Osteoblast (primary cell): ENCODE measurements at regions not wholly inside any gene's neighbourhood (a gene's known extent, or its start where the extent isn't known, plus 50 kb on each side); places are given as distances from the start of the nearest gene placed in this dataset.
"Not testable (repeated sequence)": the region's sequence is repeated elsewhere in the genome, so short reads cannot be mapped to it uniquely, and the experiment has no call there.

Experiments used
- DNase-seq: peaks from one replicate; pipeline ENCODE4 v3.0.0; 2011; ENCODE audit warnings: low spot score, mixed read lengths; ENCODE audit not compliant: insufficient read length; ENCODE audit errors: missing footprints
- H2AFZ ChIP-seq: 2 replicates; pipeline ENCODE4 v1.6.0; 2011; ENCODE audit warnings: mild to moderate bottlenecking, low read length
- H3K27ac ChIP-seq: 2 replicates; pipeline ENCODE4 v1.5.1; 2011; ENCODE audit warnings: mild to moderate bottlenecking, low read depth, low read length, moderate library complexity
- H3K27me3 ChIP-seq: 2 replicates; pipeline ENCODE4 v1.6.0; 2012; ENCODE audit warnings: mild to moderate bottlenecking, control low read depth, inconsistent platforms, low read length, moderate library complexity; ENCODE audit not compliant: insufficient read depth
- H3K36me3 ChIP-seq: 2 replicates; pipeline ENCODE4 v1.5.1; 2011; ENCODE audit warnings: mild to moderate bottlenecking, low read length, control low read depth, moderate library complexity; ENCODE audit not compliant: insufficient read depth
- H3K4me1 ChIP-seq: 2 replicates; pipeline ENCODE4 v1.5.1; 2011; ENCODE audit warnings: mild to moderate bottlenecking, low read length, control low read depth, moderate library complexity; ENCODE audit not compliant: insufficient read depth
- H3K4me2 ChIP-seq: 2 replicates; pipeline ENCODE4 v1.6.0; 2011; ENCODE audit warnings: mild to moderate bottlenecking, low read length; ENCODE audit not compliant: insufficient read depth
- H3K4me3 ChIP-seq: fragments of 200-600 bp; sonication (generic); 3 replicates; pipeline ENCODE4 v1.5.1; 2012; ENCODE audit warnings: mild to moderate bottlenecking, low read length, inconsistent platforms; ENCODE audit not compliant: insufficient read depth
- H3K79me2 ChIP-seq: 2 replicates; pipeline ENCODE4 v1.6.0; 2012; ENCODE audit warnings: mild to moderate bottlenecking, low read length, control low read depth, inconsistent platforms; ENCODE audit not compliant: insufficient read depth
- H3K9me3 ChIP-seq: 2 replicates; pipeline ENCODE4 v1.5.1; 2011; ENCODE audit warnings: low read depth, low read length, control low read depth
- H4K20me1 ChIP-seq: 2 replicates; pipeline ENCODE4 v1.6.0; 2012; ENCODE audit warnings: mild to moderate bottlenecking, low read length, control low read depth; ENCODE audit not compliant: insufficient read depth
- TF ChIP-seq, protein P1 (sequence below): IDR thresholded peaks from 2 replicates; pipeline ENCODE4 v1.5.1; 2011; ENCODE audit warnings: mild to moderate bottlenecking, low read depth, low read length, moderate library complexity; ENCODE audit errors: extremely low read depth

DNA sequence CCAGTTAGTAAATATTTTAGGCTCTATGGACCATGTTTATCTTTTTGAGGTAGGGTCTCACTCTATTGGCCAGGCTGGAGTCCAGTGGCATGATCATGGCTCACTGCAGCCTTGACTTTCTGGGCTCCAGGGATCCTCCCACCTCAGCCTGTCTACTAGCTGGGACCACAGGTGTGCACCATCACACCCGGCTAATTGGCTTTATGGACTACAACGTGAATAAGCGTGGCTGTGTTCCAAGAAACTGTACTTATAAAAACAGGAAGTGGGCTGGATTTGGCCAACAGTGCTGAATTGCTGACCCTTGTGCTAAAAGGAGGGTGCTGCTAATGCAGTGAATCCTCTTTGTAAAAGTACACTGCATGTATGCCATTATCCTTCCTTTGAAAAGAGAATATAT lies 111.7 kb upstream of the CDK13 start:
- Histone ChIP-seq H3K27me3 (peaks cover 17% of the 10 kb centered on the region), H3K27ac (no peak overlapping the region), H3K4me1 (no peaks in the 10 kb centered on the region), H3K36me3 (no peaks in the 10 kb centered on the region), H3K4me2 (no peak overlapping the region), H2AFZ (no peak overlapping the region), H3K4me3 (no peak overlapping the region), H4K20me1 (no peaks in the 10 kb centered on the region), H3K9me3 (no peaks in the 10 kb centered on the region), H3K79me2 (no peaks in the 10 kb centered on the region)
- no peak for DNase-seq
- TF ChIP-seq, protein P1, sequence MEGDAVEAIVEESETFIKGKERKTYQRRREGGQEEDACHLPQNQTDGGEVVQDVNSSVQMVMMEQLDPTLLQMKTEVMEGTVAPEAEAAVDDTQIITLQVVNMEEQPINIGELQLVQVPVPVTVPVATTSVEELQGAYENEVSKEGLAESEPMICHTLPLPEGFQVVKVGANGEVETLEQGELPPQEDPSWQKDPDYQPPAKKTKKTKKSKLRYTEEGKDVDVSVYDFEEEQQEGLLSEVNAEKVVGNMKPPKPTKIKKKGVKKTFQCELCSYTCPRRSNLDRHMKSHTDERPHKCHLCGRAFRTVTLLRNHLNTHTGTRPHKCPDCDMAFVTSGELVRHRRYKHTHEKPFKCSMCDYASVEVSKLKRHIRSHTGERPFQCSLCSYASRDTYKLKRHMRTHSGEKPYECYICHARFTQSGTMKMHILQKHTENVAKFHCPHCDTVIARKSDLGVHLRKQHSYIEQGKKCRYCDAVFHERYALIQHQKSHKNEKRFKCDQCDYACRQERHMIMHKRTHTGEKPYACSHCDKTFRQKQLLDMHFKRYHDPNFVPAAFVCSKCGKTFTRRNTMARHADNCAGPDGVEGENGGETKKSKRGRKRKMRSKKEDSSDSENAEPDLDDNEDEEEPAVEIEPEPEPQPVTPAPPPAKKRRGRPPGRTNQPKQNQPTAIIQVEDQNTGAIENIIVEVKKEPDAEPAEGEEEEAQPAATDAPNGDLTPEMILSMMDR: no peak

DNA sequence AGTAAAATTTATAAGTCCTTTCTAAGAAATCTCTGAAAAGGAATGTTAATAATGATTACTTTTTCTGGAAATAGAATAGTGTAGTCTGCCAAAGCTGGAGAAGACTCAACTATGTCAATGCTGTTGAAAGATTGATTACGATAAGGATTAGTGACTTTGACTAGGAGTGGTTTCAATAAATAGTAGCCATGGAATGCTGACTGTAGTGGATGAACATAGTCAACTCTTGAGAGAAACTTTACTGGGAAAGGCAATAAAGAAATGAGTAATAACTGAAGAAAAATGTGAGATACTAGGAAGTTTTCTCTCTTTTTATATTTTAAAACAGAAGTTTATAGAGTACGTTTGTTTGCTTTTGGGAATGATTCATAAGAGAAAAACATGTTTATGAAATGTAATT lies 105.0 kb upstream of the CDK13 start:
- DNase-seq: no peak
- Histone ChIP-seq H3K4me2 (no peak overlapping the region), H2AFZ (no peak overlapping the region), H4K20me1 (no peaks in the 10 kb centered on the region), H3K27ac (no peak overlapping the region), H3K4me1 (no peaks in the 10 kb centered on the region), H3K36me3 (no peaks in the 10 kb centered on the region), H3K79me2 (no peaks in the 10 kb centered on the region), H3K9me3 (no peaks in the 10 kb centered on the region), H3K4me3 (no peak overlapping the region), H3K27me3 (peaks cover 13% of the 10 kb centered on the region)
- TF ChIP-seq, protein P1: no peak

DNA sequence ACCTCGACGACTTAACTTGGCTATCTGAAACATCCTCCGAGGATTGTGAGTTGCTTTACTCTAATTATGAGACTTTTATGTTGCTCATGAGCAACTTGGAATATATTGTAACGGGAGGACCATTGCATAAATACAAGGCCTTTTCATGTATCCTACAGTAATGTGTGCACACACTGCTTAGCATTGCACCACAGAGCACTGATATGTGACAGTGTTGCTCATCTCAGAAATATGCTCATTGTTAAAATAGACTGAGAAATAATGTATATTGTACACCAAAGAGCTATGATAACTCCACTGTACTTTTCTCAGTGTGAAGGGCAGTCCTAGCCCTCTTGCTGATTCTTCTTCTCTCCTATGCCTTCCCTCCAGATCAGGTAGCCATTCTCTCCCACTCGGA lies 102.8 kb upstream of the CDK13 start:
- Histone ChIP-seq H3K4me3 (no peak overlapping the region), H3K4me1 (no peaks in the 10 kb centered on the region), H4K20me1 (no peaks in the 10 kb centered on the region), H3K36me3 (no peaks in the 10 kb centered on the region), H3K4me2 (no peak overlapping the region), H2AFZ (no peak overlapping the region), H3K27me3 (peaks cover 10% of the 10 kb centered on the region), H3K27ac (no peak overlapping the region), H3K79me2 (no peaks in the 10 kb centered on the region), H3K9me3 (no peaks in the 10 kb centered on the region)
- DNase-seq: no peak
- TF ChIP-seq, protein P1: no peak

DNA sequence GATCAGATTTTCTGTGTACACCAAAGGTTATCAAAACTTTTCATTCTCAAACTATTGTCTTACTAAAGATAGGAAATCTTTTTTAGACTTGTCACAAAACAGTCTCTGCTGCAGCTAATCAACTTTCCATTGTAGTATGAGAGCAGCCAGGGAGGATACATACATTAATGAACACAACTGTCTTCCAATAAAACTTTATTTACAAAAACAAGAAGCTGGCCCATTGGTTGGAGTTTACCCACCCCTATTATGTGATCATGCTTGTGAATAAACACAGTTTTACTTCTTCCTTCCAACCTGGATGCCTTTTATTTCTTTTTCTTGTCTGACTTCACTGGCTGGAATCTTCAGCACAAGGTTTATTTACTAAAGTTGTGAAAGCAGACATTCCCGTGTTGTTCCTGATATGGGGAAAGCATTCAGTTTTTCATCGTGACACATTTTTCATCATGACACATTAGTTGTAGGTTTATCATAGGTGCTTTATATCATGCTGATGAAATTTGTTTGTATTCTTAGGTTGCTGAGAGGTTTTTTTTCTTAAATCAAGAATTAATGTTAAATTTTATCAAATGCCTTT lies 98.5 kb upstream of the CDK13 start:
- Histone ChIP-seq H3K4me2 (no peak overlapping the region), H3K36me3 (no peaks in the 10 kb centered on the region), H3K79me2 (no peaks in the 10 kb centered on the region), H3K9me3 (no peaks in the 10 kb centered on the region), H3K27ac (no peak overlapping the region), H3K27me3 (peaks cover 13% of the 10 kb centered on the region), H3K4me1 (no peaks in the 10 kb centered on the region), H2AFZ (no peak overlapping the region), H3K4me3 (no peak overlapping the region), H4K20me1 (no peaks in the 10 kb centered on the region)
- no peak for DNase-seq
- TF ChIP-seq, protein P1: no peak

DNA sequence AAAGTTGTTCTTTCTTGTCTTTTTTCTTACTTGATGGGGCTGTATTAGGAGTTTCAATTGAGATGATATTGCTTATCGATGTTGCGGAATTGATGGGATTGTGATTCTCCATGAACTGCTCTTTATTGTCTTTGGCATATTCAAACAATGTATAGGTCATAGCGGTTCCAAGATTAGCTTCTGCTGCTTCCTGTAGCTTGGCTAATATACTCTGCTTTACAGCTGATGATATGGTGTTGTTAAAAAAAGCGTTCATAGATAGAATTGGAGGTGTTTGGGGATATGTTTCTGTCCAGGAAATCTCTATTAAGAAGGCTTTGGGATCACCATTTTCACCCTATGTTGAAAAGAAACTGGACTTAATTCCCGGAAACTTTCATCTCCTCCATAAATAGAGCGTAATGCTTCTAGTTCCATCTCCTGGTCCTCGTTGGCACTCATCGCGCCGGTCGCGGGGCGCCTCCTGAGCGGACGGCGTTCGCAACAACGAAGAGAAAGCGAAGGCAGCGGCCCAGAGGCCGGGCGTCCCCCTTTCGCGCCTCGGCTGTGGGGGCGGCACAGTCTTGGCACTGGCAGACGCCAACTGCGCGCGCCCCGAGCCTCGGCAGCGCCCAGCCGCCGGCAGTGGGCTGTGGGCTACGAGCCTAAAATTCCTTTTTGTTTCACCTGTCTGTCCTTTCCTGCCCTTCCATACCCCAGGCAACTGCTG lies 95.3 kb upstream of the CDK13 start:
- Histone ChIP-seq H3K4me2 (peak overlapping the region; percentile 60), H3K27me3 (peaks cover 13% of the 10 kb centered on the region), H3K4me3 (peak overlapping the region; percentile 58)
- H3K27ac ChIP-seq, H4K20me1 ChIP-seq, DNase-seq, H3K4me1 ChIP-seq, H3K79me2 ChIP-seq, H2AFZ ChIP-seq, H3K9me3 ChIP-seq, H3K36me3 ChIP-seq: not testable (repeated sequence)
